A673 (cell line): ENCODE measurements at regions not wholly inside any gene's neighbourhood (a gene's known extent, or its start where the extent isn't known, plus 50 kb on each side); places are given as distances from the start of the nearest gene placed in this dataset.

Experiments
- EZH2 ChIP-seq: fragments of 200-600 bp; sonication (generic); IDR thresholded peaks from 2 replicates; pipeline ENCODE4 v1.6.1; 2017; ENCODE audit warnings: borderline replicate concordance, low read depth, mild to moderate bottlenecking, mixed read lengths, antibody characterized with exemption, low read length; ENCODE audit not compliant: poor library complexity, severe bottlenecking
- TF ChIP-seq, protein P1 (sequence below): fragments of 300-800, 200-600 bp; sonication (generic); conservative IDR thresholded peaks from 2 replicates; pipeline ENCODE4 v1.5.1; 2017; ENCODE audit warnings: low read depth, mild to moderate bottlenecking, antibody characterized with exemption, low read length, moderate library complexity, mixed read lengths

- TF ChIP-seq, protein P1, sequence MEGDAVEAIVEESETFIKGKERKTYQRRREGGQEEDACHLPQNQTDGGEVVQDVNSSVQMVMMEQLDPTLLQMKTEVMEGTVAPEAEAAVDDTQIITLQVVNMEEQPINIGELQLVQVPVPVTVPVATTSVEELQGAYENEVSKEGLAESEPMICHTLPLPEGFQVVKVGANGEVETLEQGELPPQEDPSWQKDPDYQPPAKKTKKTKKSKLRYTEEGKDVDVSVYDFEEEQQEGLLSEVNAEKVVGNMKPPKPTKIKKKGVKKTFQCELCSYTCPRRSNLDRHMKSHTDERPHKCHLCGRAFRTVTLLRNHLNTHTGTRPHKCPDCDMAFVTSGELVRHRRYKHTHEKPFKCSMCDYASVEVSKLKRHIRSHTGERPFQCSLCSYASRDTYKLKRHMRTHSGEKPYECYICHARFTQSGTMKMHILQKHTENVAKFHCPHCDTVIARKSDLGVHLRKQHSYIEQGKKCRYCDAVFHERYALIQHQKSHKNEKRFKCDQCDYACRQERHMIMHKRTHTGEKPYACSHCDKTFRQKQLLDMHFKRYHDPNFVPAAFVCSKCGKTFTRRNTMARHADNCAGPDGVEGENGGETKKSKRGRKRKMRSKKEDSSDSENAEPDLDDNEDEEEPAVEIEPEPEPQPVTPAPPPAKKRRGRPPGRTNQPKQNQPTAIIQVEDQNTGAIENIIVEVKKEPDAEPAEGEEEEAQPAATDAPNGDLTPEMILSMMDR: no peak
- TF ChIP-seq EZH2: no peak
These were observed 58.2 kb upstream of the HDAC4 start for GRCh38 chr2:239459056-239459455.
